Epidermal melanocyte (primary cell): ENCODE measurements at regions not wholly inside any gene's neighbourhood (a gene's known extent, or its start where the extent isn't known, plus 50 kb on each side); places are given as distances from the start of the nearest gene placed in this dataset.
"Not testable (repeated sequence)": the region's sequence is repeated elsewhere in the genome, so short reads cannot be mapped to it uniquely, and the experiment has no call there.

ENCODE experiments used
- DNase-seq: peaks from one replicate; pipeline ENCODE4 v3.0.0; 2011; ENCODE audit warnings: low spot score; ENCODE audit not compliant: insufficient read length

- DNase-seq = no peak
These were observed 120.4 kb upstream of the KYNU start for GRCh38 chr2:142757111-142757510.

GRCh38 chr2:142756430-142756829 is 121.0 kb upstream of the KYNU start:
- no peak for DNase-seq

GRCh38 chr2:142755191-142755590 is 122.3 kb upstream of the KYNU start:
- no peak for DNase-seq

- no peak for DNase-seq
These were observed 123.3 kb upstream of the KYNU start for GRCh38 chr2:142754182-142754581.

- no peak for DNase-seq
These were observed 126.6 kb upstream of the KYNU start for GRCh38 chr2:142750858-142751257.

GRCh38 chr2:142748559-142749099 is 128.8 kb upstream of the KYNU start:
- no peak for DNase-seq

GRCh38 chr2:142745691-142746090 is 131.8 kb upstream of the KYNU start:
- DNase-seq = no peak

GRCh38 chr2:142742371-142743214 is 134.9 kb upstream of the KYNU start:
- no peak for DNase-seq

- DNase-seq = no peak
These were observed 135.6 kb upstream of the KYNU start for GRCh38 chr2:142741764-142742269.

- no peak for DNase-seq
These were observed 142.7 kb upstream of the KYNU start for GRCh38 chr2:142734770-142735169.

- DNase-seq = no peak
These were observed 143.2 kb upstream of the KYNU start for GRCh38 chr2:142734231-142734630.

- DNase-seq = not testable (repeated sequence)
These were observed 147.7 kb upstream of the KYNU start for GRCh38 chr2:142729814-142730213.

GRCh38 chr2:142727821-142728478 is 149.5 kb upstream of the KYNU start:
- DNase-seq = not testable (repeated sequence)

GRCh38 chr2:142725386-142725785 is 152.1 kb upstream of the KYNU start:
- DNase-seq = no peak

- no peak for DNase-seq
These were observed 152.6 kb upstream of the KYNU start for GRCh38 chr2:142724713-142725349.

- DNase-seq = no peak
These were observed 153.3 kb upstream of the KYNU start for GRCh38 chr2:142724186-142724585.

GRCh38 chr2:142723236-142723635 is 154.2 kb upstream of the KYNU start:
- DNase-seq = no peak

GRCh38 chr2:142722569-142722968 is 154.9 kb upstream of the KYNU start:
- no peak for DNase-seq

- no peak for DNase-seq
These were observed 155.4 kb upstream of the KYNU start for GRCh38 chr2:142722086-142722485.

- no peak for DNase-seq
These were observed 156.4 kb upstream of the KYNU start for GRCh38 chr2:142721015-142721414.

GRCh38 chr2:142718576-142719155 is 158.8 kb upstream of the KYNU start:
- DNase-seq = no peak
